Mesenchymal stem cell (in vitro differentiated cells and primary cell): ENCODE measurements at regions not wholly inside any gene's neighbourhood (a gene's known extent, or its start where the extent isn't known, plus 50 kb on each side); places are given as distances from the start of the nearest gene placed in this dataset.

ENCODE experiments used
- DNase-seq: peaks from one replicate; pipeline ENCODE4 v3.0.0-alpha.2; 2013
- H2AFZ ChIP-seq: one replicate; pipeline ENCODE4 v1.6.1; 2013; ENCODE audit warnings: low read depth, mild to moderate bottlenecking, control low read depth, inconsistent platforms, low read length, moderate library complexity
- H2AK5ac ChIP-seq: 2 replicates; pipeline ENCODE4 v1.6.1; 2013; ENCODE audit warnings: low read length, moderate library complexity, mild to moderate bottlenecking, inconsistent platforms; ENCODE audit not compliant: severe bottlenecking
- H2BK120ac ChIP-seq: one replicate; pipeline ENCODE4 v1.6.1; 2013; ENCODE audit warnings: low read depth, mild to moderate bottlenecking, inconsistent platforms, low read length, moderate library complexity
- H2BK12ac ChIP-seq, 2 experiments: one replicate each; pipeline ENCODE4 v1.6.1; 2013; ENCODE audit warnings: inconsistent platforms in 2 of 2, low read length in 2 of 2, mild to moderate bottlenecking in 2 of 2, moderate library complexity in 2 of 2, control low read depth in 1 of 2
- H2BK15ac ChIP-seq: one replicate; pipeline ENCODE4 v1.6.1; 2013; ENCODE audit warnings: mild to moderate bottlenecking, low read depth, inconsistent platforms; ENCODE audit not compliant: poor library complexity, severe bottlenecking
- H2BK5ac ChIP-seq: 2 replicates; pipeline ENCODE4 v1.6.1; 2013; ENCODE audit warnings: low read depth, mild to moderate bottlenecking, low read length, control low read depth, inconsistent platforms; ENCODE audit not compliant: poor library complexity, severe bottlenecking
- H3K14ac ChIP-seq, 2 experiments: one replicate each; pipeline ENCODE4 v1.6.1; 2013; ENCODE audit warnings: inconsistent platforms in 2 of 2, low read length in 2 of 2, control low read depth in 1 of 2, mild to moderate bottlenecking in 1 of 2, moderate library complexity in 1 of 2
- H3K18ac ChIP-seq, 2 experiments: one replicate each; pipeline ENCODE4 v1.6.1; 2013; ENCODE audit warnings: inconsistent platforms in 2 of 2, low read length in 2 of 2, control low read depth in 1 of 2, low read depth in 1 of 2, mild to moderate bottlenecking in 1 of 2
- H3K23ac ChIP-seq, 2 experiments: one replicate each; pipeline ENCODE4 v1.6.1; 2013; ENCODE audit warnings: inconsistent platforms in 2 of 2, low read length in 2 of 2, mild to moderate bottlenecking in 2 of 2, moderate library complexity in 2 of 2, control low read depth in 1 of 2
- H3K27ac ChIP-seq: 2 replicates; pipeline ENCODE4 v1.5.1; 2013; ENCODE audit warnings: mild to moderate bottlenecking, moderate library complexity, low read length, control low read depth, inconsistent platforms; ENCODE audit not compliant: poor library complexity, severe bottlenecking
- H3K27me3 ChIP-seq, 2 experiments: 2 replicates each; pipeline versions ENCODE4 v1.6.1 to v1.7.0; 2013; ENCODE audit warnings: low read length in 2 of 2, mild to moderate bottlenecking in 2 of 2, moderate library complexity in 2 of 2, control low read depth in 1 of 2, inconsistent platforms in 1 of 2; ENCODE audit not compliant: control insufficient read depth in 1 of 2, insufficient read depth in 1 of 2
- H3K36me3 ChIP-seq, 2 experiments: 2 replicates each; pipeline versions ENCODE4 v1.6.1 to v1.7.0; 2013; ENCODE audit warnings: low read length in 2 of 2, control low read depth in 1 of 2, inconsistent platforms in 1 of 2, low read depth in 1 of 2, mild to moderate bottlenecking in 1 of 2; ENCODE audit not compliant: insufficient read depth in 2 of 2, control insufficient read depth in 1 of 2
- H3K4ac ChIP-seq, 2 experiments: one replicate each; pipeline ENCODE4 v1.6.1; 2013; ENCODE audit warnings: inconsistent platforms in 2 of 2, low read length in 2 of 2, mild to moderate bottlenecking in 2 of 2, moderate library complexity in 2 of 2, control low read depth in 1 of 2, low read depth in 1 of 2
- H3K4me1 ChIP-seq: 2 replicates; pipeline ENCODE4 v1.6.1; 2013; ENCODE audit warnings: low read depth, low read length, control low read depth; ENCODE audit not compliant: control insufficient read depth, insufficient read depth
- H3K4me2 ChIP-seq: 2 replicates; pipeline ENCODE4 v1.6.1; 2013; ENCODE audit warnings: low read length, mild to moderate bottlenecking, inconsistent platforms; ENCODE audit not compliant: poor library complexity, severe bottlenecking
- H3K4me3 ChIP-seq, 2 experiments: 2 replicates each; pipeline versions ENCODE4 v1.5.1 to v1.7.0; 2013; ENCODE audit warnings: low read length in 2 of 2, mild to moderate bottlenecking in 2 of 2, control low read depth in 1 of 2, low read depth in 1 of 2; ENCODE audit not compliant: insufficient read depth in 1 of 2
- H3K79me1 ChIP-seq: replicated peaks from 2 replicates; pipeline ENCODE4 v1.6.1; 2013; ENCODE audit warnings: mild to moderate bottlenecking, control low read depth, low read length, inconsistent platforms; ENCODE audit not compliant: poor library complexity, severe bottlenecking
- H3K9ac ChIP-seq: 2 replicates; pipeline ENCODE4 v1.7.0; 2013; ENCODE audit warnings: mild to moderate bottlenecking, low read length, moderate library complexity
- H3K9me3 ChIP-seq: 2 replicates; pipeline ENCODE4 v1.7.0; 2013; ENCODE audit warnings: mild to moderate bottlenecking, low read length; ENCODE audit not compliant: control insufficient read depth
- H4K8ac ChIP-seq: one replicate; pipeline ENCODE4 v1.6.1; 2013; ENCODE audit warnings: inconsistent platforms, mild to moderate bottlenecking, low read length, moderate library complexity
- H4K91ac ChIP-seq: one replicate; pipeline ENCODE4 v1.6.1; 2013; ENCODE audit warnings: mild to moderate bottlenecking, low read length, inconsistent platforms
- WGBS: methylation state at CpG from one replicate; pipeline ENCODE4 v1.1.7; 2013; ENCODE audit warnings: mixed read lengths; 5-methylcytosine and 5-hydroxymethylcytosine counted together

GRCh38 chr14:66396164-66396563 is 90.0 kb upstream of the CCDC196 start:
- Histone ChIP-seq H2AFZ (no peak overlapping the region), H3K18ac (no peak overlapping the region), H3K79me1 (no peaks in the 10 kb centered on the region), H3K36me3 (no peaks in the 10 kb centered on the region), H2BK5ac (no peak overlapping the region), H3K14ac (no peak overlapping the region), H4K8ac (no peak overlapping the region), H2BK120ac (no peak overlapping the region), H3K4ac (no peak overlapping the region), H3K27ac (no peak overlapping the region), H3K27me3 (peaks cover 0 to 4% of the 10 kb centered on the region in 2 experiments), H3K9me3 (no peaks in the 10 kb centered on the region), H3K9ac (no peak overlapping the region), H2AK5ac (no peak overlapping the region), H4K91ac (no peak overlapping the region), H3K4me1 (no peaks in the 10 kb centered on the region), H3K4me2 (no peak overlapping the region), H2BK12ac (no peak overlapping the region), H3K23ac (no peak overlapping the region), H2BK15ac (no peak overlapping the region), H3K4me3 (no peak overlapping the region)
- WGBS, result 77% methylated on average over 3 of the region's 4 CpGs
- DNase-seq, result no peak

DNA sequence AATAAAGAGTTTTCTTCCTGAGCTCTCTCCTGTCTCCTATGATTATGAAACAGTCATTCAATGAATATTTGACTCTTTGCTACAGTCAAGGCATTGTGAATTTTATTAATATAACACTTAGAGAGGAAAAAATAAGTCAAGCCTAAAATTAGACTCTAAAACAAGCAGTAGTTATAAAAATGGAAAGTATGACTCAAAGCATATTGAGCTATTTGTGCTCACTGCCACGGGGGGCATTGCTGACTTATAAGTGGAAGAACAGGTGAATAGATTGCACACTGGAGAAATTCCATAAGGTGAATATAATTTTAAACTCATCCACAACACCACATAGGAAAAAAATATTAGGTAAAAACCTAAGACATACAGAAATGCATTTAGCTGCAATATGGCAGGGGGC is 87.7 kb upstream of the CCDC196 start:
- no peak overlapping the region for H2AFZ ChIP-seq
- H4K91ac ChIP-seq, result no peak overlapping the region
- no peak overlapping the region for H3K9ac ChIP-seq
- no peak overlapping the region for H2BK5ac ChIP-seq
- H3K18ac ChIP-seq, result no peak overlapping the region
- H2BK12ac ChIP-seq, result no peak overlapping the region
- no peak overlapping the region for H3K4me3 ChIP-seq
- no peak overlapping the region for H4K8ac ChIP-seq
- WGBS, result no CpG with 5 or more reads among the region's 1 CpG
- no peak overlapping the region for H3K27ac ChIP-seq
- no peak overlapping the region for H3K14ac ChIP-seq
- H2AK5ac ChIP-seq, result no peak overlapping the region
- peaks cover 0 to 7% of the 10 kb centered on the region in 2 experiments for H3K27me3 ChIP-seq
- H3K36me3 ChIP-seq, result no peaks in the 10 kb centered on the region
- no peak overlapping the region for H3K4ac ChIP-seq
- H2BK120ac ChIP-seq, result no peak overlapping the region
- H3K9me3 ChIP-seq, result no peaks in the 10 kb centered on the region
- H2BK15ac ChIP-seq, result no peak overlapping the region
- no peak overlapping the region for H3K23ac ChIP-seq
- no peaks in the 10 kb centered on the region for H3K79me1 ChIP-seq
- H3K4me1 ChIP-seq, result no peaks in the 10 kb centered on the region
- DNase-seq, result no peak
- no peak overlapping the region for H3K4me2 ChIP-seq

- Histone ChIP-seq H3K23ac (no peak overlapping the region), H3K4me3 (no peak overlapping the region)
These were observed 84.6 kb upstream of the CCDC196 start for GRCh38 chr14:66401449-66402095.

DNA sequence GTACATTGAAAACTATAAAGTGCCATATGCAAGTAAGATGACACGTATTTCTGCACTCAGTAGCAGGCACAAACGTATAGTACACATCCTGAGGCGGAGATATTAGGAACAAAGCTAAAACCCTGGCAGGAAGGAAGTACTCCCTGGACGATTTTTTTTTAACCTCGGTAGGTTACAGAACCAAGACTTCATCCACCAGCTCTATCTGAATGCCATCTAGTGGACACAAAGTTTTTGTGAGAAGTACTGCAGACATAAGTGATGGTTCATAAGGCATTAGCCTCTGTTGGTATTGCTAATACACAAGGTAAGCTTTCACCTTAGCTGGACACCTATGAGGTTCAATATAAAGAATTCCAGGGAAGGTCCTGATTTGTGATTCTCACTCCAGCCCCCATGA is 83.0 kb upstream of the CCDC196 start:
- no peaks in the 10 kb centered on the region for H3K79me1 ChIP-seq
- H3K36me3 ChIP-seq, result no peaks in the 10 kb centered on the region
- no peak overlapping the region for H3K23ac ChIP-seq
- H2AK5ac ChIP-seq, result no peak overlapping the region
- H2BK120ac ChIP-seq, result no peak overlapping the region
- H2BK15ac ChIP-seq, result no peak overlapping the region
- peaks cover 0 to 7% of the 10 kb centered on the region in 2 experiments for H3K27me3 ChIP-seq
- no peak overlapping the region for H2AFZ ChIP-seq
- no peak overlapping the region for H3K14ac ChIP-seq
- no peak overlapping the region for H3K4ac ChIP-seq
- H3K9me3 ChIP-seq, result no peaks in the 10 kb centered on the region
- no peak overlapping the region for H2BK12ac ChIP-seq
- H3K27ac ChIP-seq, result no peak overlapping the region
- no peak overlapping the region for H4K8ac ChIP-seq
- peak overlapping the region; percentile 16 for H3K9ac ChIP-seq
- H2BK5ac ChIP-seq, result no peak overlapping the region
- no peak overlapping the region for H3K18ac ChIP-seq
- DNase-seq, result peak; percentile 17
- no peak overlapping the region for H3K4me3 ChIP-seq
- 47% methylated on average over 3 of the region's 5 CpGs for WGBS
- H3K4me1 ChIP-seq, result no peaks in the 10 kb centered on the region
- no peak overlapping the region for H4K91ac ChIP-seq
- no peak overlapping the region for H3K4me2 ChIP-seq

More at GRCh38 chr14:66401449-66402095, 84.6 kb upstream of the CCDC196 start:
- Histone ChIP-seq H2AK5ac (no peak overlapping the region), H2AFZ (no peak overlapping the region), H4K8ac (no peak overlapping the region), H3K27ac (no peak overlapping the region), H3K4me2 (no peak overlapping the region), H3K36me3 (no peaks in the 10 kb centered on the region), H2BK120ac (no peak overlapping the region), H3K9ac (no peak overlapping the region), H2BK12ac (no peak overlapping the region), H3K18ac (no peak overlapping the region), H3K4me1 (no peaks in the 10 kb centered on the region), H3K27me3 (peaks cover 0 to 7% of the 10 kb centered on the region in 2 experiments), H3K4ac (no peak overlapping the region), H2BK5ac (no peak overlapping the region), H2BK15ac (no peak overlapping the region), H4K91ac (no peak overlapping the region), H3K14ac (no peak overlapping the region), H3K9me3 (no peaks in the 10 kb centered on the region), H3K79me1 (no peaks in the 10 kb centered on the region)
- 37% methylated on average over 1 of the region's 1 CpG for WGBS
- DNase-seq, result no peak
